PFSK-1 (cell line): ENCODE measurements at regions not wholly inside any gene's neighbourhood (a gene's known extent, or its start where the extent isn't known, plus 50 kb on each side); places are given as distances from the start of the nearest gene placed in this dataset.

Source experiments
- FOXP2 ChIP-seq: optimal IDR thresholded peaks from 2 replicates; pipeline ENCODE3; 2011; ENCODE audit warnings: borderline replicate concordance, control low read depth, inconsistent platforms; ENCODE audit not compliant: insufficient read depth; ENCODE audit errors: extremely low read length, extremely low read depth
- POLR2AphosphoS5 ChIP-seq: IDR thresholded peaks from 2 replicates; pipeline ENCODE4 v1.6.1; 2012; ENCODE audit warnings: low read depth, mild to moderate bottlenecking, control low read depth, low read length, moderate library complexity
- REST ChIP-seq, 2 experiments: IDR thresholded peaks; 2 replicates each; pipeline versions ENCODE4 v1.6.1 to v1.8.0; 2011 to 2012; ENCODE audit warnings: low read depth in 2 of 2, low read length in 2 of 2, control low read depth in 1 of 2, inconsistent platforms in 1 of 2, mild to moderate bottlenecking in 1 of 2, moderate library complexity in 1 of 2; ENCODE audit not compliant: insufficient read depth in 1 of 2
- TAF1 ChIP-seq: IDR thresholded peaks from 2 replicates; pipeline ENCODE4 v1.6.1; 2012; ENCODE audit warnings: low read length, control low read depth, borderline replicate concordance; ENCODE audit not compliant: insufficient read depth

GRCh38 chr9:90037146-90037797 is 432.5 kb downstream of the GADD45G start:
- no peak for TF ChIP-seq POLR2AphosphoS5
- no peak for TF ChIP-seq REST (IDR thresholded peaks at IDR 0.05; ENCODE audit: insufficient read depth in 1 of 2, low read depth in 2 of 2, low read length in 2 of 2)
- TF ChIP-seq TAF1 = no peak
- no peak for TF ChIP-seq FOXP2
